HG03135 (cell line): ENCODE measurements at regions not wholly inside any gene's neighbourhood (a gene's known extent, or its start where the extent isn't known, plus 50 kb on each side); places are given as distances from the start of the nearest gene placed in this dataset.
"Not testable (repeated sequence)": the region's sequence is repeated elsewhere in the genome, so short reads cannot be mapped to it uniquely, and the experiment has no call there.

Source experiments
- ATAC-seq: cut with Tn5 transposase; IDR thresholded peaks from one replicate; pipeline ENCODE4 v1.9.1; 2021; ENCODE audit warnings: mild to moderate bottlenecking, moderate library complexity; ENCODE audit not compliant: unreplicated experiment

GRCh38 chr6:88458662-88459061 lies 292.5 kb upstream of the CNR1 start:
- ATAC-seq: no peak

- ATAC-seq: no peak
These were observed 290.2 kb upstream of the CNR1 start for GRCh38 chr6:88456221-88456859.

GRCh38 chr6:88455317-88455716 lies 289.2 kb upstream of the CNR1 start:
- no peak for ATAC-seq

GRCh38 chr6:88454658-88455057 lies 288.5 kb upstream of the CNR1 start:
- ATAC-seq: no peak

- no peak for ATAC-seq
These were observed 283.6 kb upstream of the CNR1 start for GRCh38 chr6:88449770-88450169.

GRCh38 chr6:88445188-88445965 lies 279.2 kb upstream of the CNR1 start:
- no peak for ATAC-seq

GRCh38 chr6:88443554-88443953 lies 277.4 kb upstream of the CNR1 start:
- ATAC-seq: no peak

GRCh38 chr6:88442737-88443136 lies 276.6 kb upstream of the CNR1 start:
- ATAC-seq: no peak

GRCh38 chr6:88441346-88441745 lies 275.2 kb upstream of the CNR1 start:
- ATAC-seq: no peak

GRCh38 chr6:88428068-88428467 lies 261.9 kb upstream of the CNR1 start:
- ATAC-seq: no peak

- no peak for ATAC-seq
These were observed 259.9 kb upstream of the CNR1 start for GRCh38 chr6:88426005-88426404.

- no peak for ATAC-seq
These were observed 256.7 kb upstream of the CNR1 start for GRCh38 chr6:88422831-88423230.

GRCh38 chr6:88420967-88421488 lies 254.9 kb upstream of the CNR1 start:
- not testable (repeated sequence) for ATAC-seq

- ATAC-seq: not testable (repeated sequence)
These were observed 253.0 kb upstream of the CNR1 start for GRCh38 chr6:88418921-88419810.

- not testable (repeated sequence) for ATAC-seq
These were observed 251.2 kb upstream of the CNR1 start for GRCh38 chr6:88417361-88417760.

- no peak for ATAC-seq
These were observed 247.3 kb upstream of the CNR1 start for GRCh38 chr6:88413459-88413858.

GRCh38 chr6:88408355-88408754 lies 242.2 kb upstream of the CNR1 start:
- ATAC-seq: not testable (repeated sequence)

GRCh38 chr6:88406674-88407073 lies 240.5 kb upstream of the CNR1 start:
- not testable (repeated sequence) for ATAC-seq

- no peak for ATAC-seq
These were observed 237.3 kb upstream of the CNR1 start for GRCh38 chr6:88403486-88403885.

GRCh38 chr6:88402909-88403308 lies 236.8 kb upstream of the CNR1 start:
- no peak for ATAC-seq

- not testable (repeated sequence) for ATAC-seq
These were observed 224.9 kb upstream of the CNR1 start for GRCh38 chr6:88390998-88391397.
